Fibroblast of the aortic adventitia (primary cell): ENCODE measurements at regions not wholly inside any gene's neighbourhood (a gene's known extent, or its start where the extent isn't known, plus 50 kb on each side); places are given as distances from the start of the nearest gene placed in this dataset.

Experiments
- DNase-seq: peaks from one replicate; pipeline ENCODE4 v3.0.0-alpha.2; 2010; ENCODE audit warnings: low read depth
- H3K4me3 ChIP-seq: 2 replicates; pipeline ENCODE4 v1.5.1; 2011; ENCODE audit warnings: low read depth, mild to moderate bottlenecking, control low read depth, low read length, moderate library complexity
- CTCF ChIP-seq: IDR thresholded peaks from 2 replicates; pipeline ENCODE4 v1.5.1; 2011; ENCODE audit warnings: mild to moderate bottlenecking, low read length, control low read depth, inconsistent platforms; ENCODE audit not compliant: insufficient read depth

DNA sequence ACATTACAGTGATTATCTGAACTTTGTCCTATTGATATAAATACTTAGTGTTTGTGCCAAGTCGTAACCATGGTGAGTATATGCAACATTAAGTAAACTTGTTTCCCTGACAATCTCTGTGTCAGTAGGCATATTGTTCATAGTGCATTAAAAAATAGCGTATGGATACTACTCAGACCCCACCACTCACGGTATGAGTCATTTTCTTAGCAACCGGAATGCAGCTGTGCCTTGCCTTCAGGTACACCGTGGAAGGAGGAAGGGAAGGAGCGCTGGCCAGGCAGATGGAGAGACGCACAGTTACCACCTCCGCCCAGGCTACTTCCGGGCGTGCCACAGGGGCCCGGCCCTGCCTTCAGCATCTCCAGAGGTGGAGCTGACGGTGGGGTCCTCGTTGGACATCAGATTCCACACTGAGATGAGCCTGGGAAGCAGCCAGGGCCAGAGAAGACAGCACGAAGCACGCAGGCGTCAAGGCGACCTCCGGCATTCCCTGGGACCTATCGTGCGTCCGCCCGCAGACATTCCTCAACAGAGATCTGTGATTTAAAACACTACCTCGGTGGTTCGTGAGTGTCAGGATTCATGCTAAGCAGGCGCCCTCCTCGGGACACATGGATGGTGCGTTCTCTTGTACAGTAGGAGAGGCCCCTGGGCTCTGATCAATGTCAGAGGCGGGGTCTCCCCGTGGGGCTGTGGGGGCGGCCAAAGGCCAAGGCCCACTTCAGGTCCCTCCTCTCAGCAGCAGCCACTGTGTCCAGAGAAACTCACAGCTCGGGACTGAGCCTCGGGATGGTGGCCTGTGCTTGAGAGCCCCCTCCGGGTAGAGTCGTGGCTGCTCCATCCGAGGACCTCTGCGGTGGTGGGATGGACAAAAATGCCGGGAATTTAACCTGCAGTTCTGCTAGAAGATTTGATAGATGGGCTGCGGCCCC is 82.2 kb upstream of the HDAC4 start:
- no peak for DNase-seq
- no peak for TF ChIP-seq CTCF
- H3K4me3 ChIP-seq = no peak overlapping the region

DNA sequence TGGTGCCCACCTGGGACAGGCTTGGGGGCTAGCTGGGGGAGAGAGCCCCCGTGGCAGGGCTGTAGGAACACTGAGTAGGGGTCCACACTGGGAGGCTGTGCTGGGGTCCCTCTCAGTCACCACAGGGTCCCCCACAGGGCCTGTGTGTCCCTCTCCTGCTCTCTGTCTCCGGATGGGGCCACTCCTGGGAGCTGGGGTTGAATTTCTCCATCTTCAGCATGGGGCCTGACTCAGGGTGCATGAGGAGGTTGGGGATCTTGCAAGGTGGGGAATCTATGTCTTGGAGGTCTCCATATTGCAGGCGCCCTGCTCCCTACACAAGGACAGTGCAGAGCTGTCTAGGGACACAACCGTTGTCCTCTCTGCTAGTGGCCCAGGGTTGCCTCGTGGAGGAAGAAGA is 78.7 kb upstream of the HDAC4 start:
- no peak for DNase-seq
- no peak overlapping the region for H3K4me3 ChIP-seq
- TF ChIP-seq CTCF = no peak

- DNase-seq = no peak
- no peak for TF ChIP-seq CTCF
- H3K4me3 ChIP-seq = no peak overlapping the region
These were observed 76.8 kb upstream of the HDAC4 start for GRCh38 chr2:239477591-239477990.

- TF ChIP-seq CTCF = no peak
- H3K4me3 ChIP-seq = no peak overlapping the region
- no peak for DNase-seq
These were observed 76.2 kb upstream of the HDAC4 start for GRCh38 chr2:239476757-239477585.

- no peak overlapping the region for H3K4me3 ChIP-seq
- DNase-seq = no peak
- no peak for TF ChIP-seq CTCF
These were observed 75.4 kb upstream of the HDAC4 start for GRCh38 chr2:239476029-239476756.

DNA sequence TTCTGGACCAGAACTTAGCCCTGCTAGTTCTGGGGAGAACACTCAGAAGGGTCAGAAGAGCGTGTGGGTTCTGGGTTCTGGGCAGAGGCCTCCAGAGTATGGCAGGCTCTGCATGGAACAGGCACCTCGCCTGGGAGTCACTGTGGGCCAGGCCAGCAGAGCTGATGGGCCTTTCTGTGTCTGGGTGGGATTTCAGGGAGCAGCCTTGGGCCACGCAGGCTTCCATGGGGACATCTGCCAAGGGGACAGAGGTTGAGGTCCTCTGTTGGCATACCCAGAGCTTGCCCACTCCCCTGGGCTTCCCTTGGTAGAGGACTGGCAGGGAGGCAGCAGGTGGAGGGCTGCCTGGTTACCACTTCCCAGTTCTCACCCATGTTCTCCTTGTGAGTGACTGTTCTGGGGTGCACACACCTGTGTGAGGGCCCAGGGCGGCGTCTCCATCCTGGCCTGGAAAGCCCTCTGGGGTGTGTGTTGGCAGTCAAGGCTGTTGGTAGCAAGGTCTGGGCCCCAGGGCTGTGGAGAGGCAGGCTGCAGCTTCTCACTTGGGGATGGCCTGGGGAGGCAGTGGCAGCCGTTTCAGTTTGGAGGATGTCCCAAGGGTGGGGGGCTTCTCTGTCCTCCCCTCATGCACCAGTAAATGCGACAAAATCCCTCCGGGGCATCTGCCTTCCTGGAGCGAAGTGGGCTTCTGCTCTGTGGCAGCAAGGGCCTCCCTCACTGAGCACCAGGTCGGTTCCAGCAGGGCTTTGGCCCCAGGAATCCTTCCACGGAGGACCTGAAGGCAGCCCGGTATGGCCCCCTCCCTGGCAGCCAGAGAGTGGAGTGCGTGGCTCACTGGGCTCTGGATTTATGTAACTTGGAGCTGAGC is 74.6 kb upstream of the HDAC4 start:
- no peak for TF ChIP-seq CTCF
- DNase-seq = no peak
- H3K4me3 ChIP-seq = no peak overlapping the region
